HepG2 (cell line): ENCODE measurements at regions not wholly inside any gene's neighbourhood (a gene's known extent, or its start where the extent isn't known, plus 50 kb on each side); places are given as distances from the start of the nearest gene placed in this dataset.

Experiments
- ATAC-seq: fragments of 200-7000 bp; cut with Tn5 transposase; 3 replicates; pipeline ENCODE4 v1.9.1; 2020; ENCODE audit warnings: mild to moderate bottlenecking, moderate library complexity
- BruUV-seq: library from RNA; stranded (reverse); fragments of 400-500 nt; replicated peaks from 2 replicates; lab custom pipeline; 2021; lab: Mats Ljungman, UMichigan
- CTCF ChIA-PET: fragments of 300-600 bp; formaldehyde crosslinking; extraction: SDS; loops from one replicate; lab custom pipeline; 2021; ENCODE audit warnings: low total read pairs, inconsistent platforms, low intra/inter-chr PET ratio; lab: Yijun Ruan, JAX
- POLR2A ChIA-PET: fragments of 350-600 bp; sonication (Branson Sonifier 250); formaldehyde crosslinking; loops from one replicate; lab custom pipeline; 2020; ENCODE audit warnings: antibody characterized with exemption, inconsistent platforms; lab: Yijun Ruan, JAX
- DNase-seq: peaks from one replicate; pipeline ENCODE4 v3.0.0-alpha.2; 2015; ENCODE audit warnings: low spot score
- FAIRE-seq: peaks from 3 replicates; lab custom pipeline; 2011; peaks lifted over from hg19 to GRCh38; lab: Jason Lieb, UNC
- H2AFZ ChIP-seq: one replicate; pipeline ENCODE4 v1.6.1; 2011; ENCODE audit warnings: low read length, inconsistent platforms
- H3K27ac ChIP-seq: fragments of 300-600 bp; 3 replicates; pipeline ENCODE4 v1.8.0; 2011; ENCODE audit warnings: mixed run types, mild to moderate bottlenecking, mixed read lengths, low read length, inconsistent platforms; ENCODE audit not compliant: insufficient read depth; ENCODE audit errors: extremely low read length
- H3K27me3 ChIP-seq, 2 experiments: fragments of 200-600 bp in 1 of 2; 2 replicates in 1 of 2; 3 replicates in 1 of 2; pipeline versions ENCODE4 v1.6.0 to v1.8.0; 2011; ENCODE audit warnings: low read length in 2 of 2, mild to moderate bottlenecking in 2 of 2, moderate library complexity in 2 of 2, inconsistent platforms in 1 of 2; ENCODE audit not compliant: insufficient read depth in 2 of 2, control insufficient read depth in 1 of 2
- H3K36me3 ChIP-seq, 2 experiments: fragments of 200-600 bp in 1 of 2; replicated peaks in 1 of 2; 2 replicates in 1 of 2; 3 replicates in 1 of 2; pipeline versions ENCODE4 v1.5.1 to v1.8.0; 2011; ENCODE audit warnings: low read length in 2 of 2, inconsistent platforms in 1 of 2; ENCODE audit not compliant: insufficient read depth in 2 of 2, control insufficient read depth in 1 of 2
- H3K4me1 ChIP-seq: 2 replicates; pipeline ENCODE4 v1.5.1; 2012; ENCODE audit warnings: low read length, inconsistent platforms; ENCODE audit not compliant: insufficient read depth
- H3K4me2 ChIP-seq: 2 replicates; pipeline ENCODE4 v1.6.0; 2011; ENCODE audit warnings: low read depth, low read length, inconsistent platforms
- H3K4me3 ChIP-seq, 3 experiments: fragments of 200-600 bp in 1 of 3; sonication (generic), shearing (Covaris generic) in 1 of 3; replicated peaks in 1 of 3; 2 replicates each; pipeline ENCODE4 v1.5.1; 2011 to 2016; ENCODE audit warnings: low read length in 3 of 3, inconsistent platforms in 2 of 3, low read depth in 2 of 3, mild to moderate bottlenecking in 2 of 3, control low read depth in 1 of 3, mixed read lengths in 1 of 3; ENCODE audit not compliant: insufficient read depth in 1 of 3
- H3K79me2 ChIP-seq: one replicate; pipeline ENCODE4 v1.6.1; 2011; ENCODE audit warnings: low read length, inconsistent platforms; ENCODE audit not compliant: insufficient read depth
- H3K9ac ChIP-seq: 2 replicates; pipeline ENCODE4 v1.6.0; 2011; ENCODE audit warnings: mild to moderate bottlenecking, low read depth, low read length, inconsistent platforms; ENCODE audit not compliant: insufficient read depth
- H3K9me3 ChIP-seq: 2 replicates; pipeline ENCODE4 v1.5.1; 2012; ENCODE audit warnings: mild to moderate bottlenecking, low read length
- H4K20me1 ChIP-seq: 2 replicates; pipeline ENCODE4 v1.6.0; 2011; ENCODE audit warnings: inconsistent platforms, mild to moderate bottlenecking, low read length, moderate library complexity; ENCODE audit not compliant: insufficient read depth
- GABPB1 ChIP-seq: IDR thresholded peaks from 2 replicates; pipeline ENCODE4 v1.6.1; 2016; ENCODE audit warnings: mild to moderate bottlenecking, missing genetic modification reagents, moderate library complexity, missing compliant biosample characterization
- HDAC2 ChIP-seq: sonication (generic); formaldehyde crosslinking; IDR thresholded peaks from 2 replicates; pipeline ENCODE4 v1.4.0; 2020; ENCODE audit warnings: missing genetic modification reagents
- PAF1 ChIP-seq: IDR thresholded peaks from 2 replicates; pipeline ENCODE4 v1.6.1; 2016; ENCODE audit warnings: missing genetic modification reagents, missing compliant biosample characterization
- PHF21A ChIP-seq: sonication (generic); formaldehyde crosslinking; IDR thresholded peaks from 2 replicates; pipeline ENCODE4 v1.5.0; 2020; ENCODE audit warnings: mild to moderate bottlenecking, missing genetic modification reagents
- SIN3A ChIP-seq: IDR thresholded peaks from 2 replicates; pipeline ENCODE4 v1.6.1; 2011; ENCODE audit warnings: low read depth, mild to moderate bottlenecking, control low read depth, low read length, borderline replicate concordance
- SNAPC2 ChIP-seq: sonication (generic); formaldehyde crosslinking; IDR thresholded peaks from 2 replicates; pipeline ENCODE4 v1.8.1; 2022; ENCODE audit warnings: mild to moderate bottlenecking, missing genetic modification reagents
- TFAP4 ChIP-seq: sonication (generic); IDR thresholded peaks from 2 replicates; pipeline ENCODE4 v1.6.1; 2016; ENCODE audit warnings: low read depth, borderline replicate concordance
- XBP1 ChIP-seq: sonication (generic); formaldehyde crosslinking; IDR thresholded peaks from 2 replicates; pipeline ENCODE4 v1.5.0; 2020; ENCODE audit warnings: missing genetic modification reagents
- ZNF20 ChIP-seq: sonication (generic); formaldehyde crosslinking; IDR thresholded peaks from 2 replicates; pipeline ENCODE4 v1.4.0; 2020; ENCODE audit warnings: mild to moderate bottlenecking, moderate library complexity, missing genetic modification reagents
- ZNF230 ChIP-seq: sonication (generic); formaldehyde crosslinking; IDR thresholded peaks from 2 replicates; pipeline ENCODE4 v1.4.0; 2020; ENCODE audit warnings: mild to moderate bottlenecking, missing genetic modification reagents
- ZNF451 ChIP-seq: sonication (generic); formaldehyde crosslinking; IDR thresholded peaks from 2 replicates; pipeline ENCODE4 v1.5.0; 2020; ENCODE audit warnings: mild to moderate bottlenecking, missing genetic modification reagents
- ZNF766 ChIP-seq: sonication (generic); formaldehyde crosslinking; IDR thresholded peaks from 2 replicates; pipeline ENCODE4 v1.5.0; 2020; ENCODE audit warnings: missing genetic modification reagents, borderline replicate concordance
- ZNF816 ChIP-seq: sonication (generic); formaldehyde crosslinking; IDR thresholded peaks from 2 replicates; pipeline ENCODE4 v1.8.0; 2022; ENCODE audit warnings: missing genetic modification reagents, mild to moderate bottlenecking, borderline replicate concordance
- WGBS: methylation state at CpG from one replicate; pipeline ENCODE4 v1.1.6; 2017; ENCODE audit warnings: low lambda C conversion rate; 5-methylcytosine and 5-hydroxymethylcytosine counted together
- in situ Hi-C: cut with HindIII; loops from 2 replicates; pipeline ENCODE4 v1.10.0; 2017; ENCODE audit warnings: low pct_unique_long_range_greater_than_20kb; ENCODE audit not compliant: extremely low pct_ligation_motif_present
- intact Hi-C: fragments of 100-400 bp; cut with micrococcal nuclease; formaldehyde crosslinking; loops from one replicate; pipeline ENCODE4 v1.10.0; 2022; ENCODE audit not compliant: unreplicated experiment
- TF ChIP-seq, protein P1 (sequence below): sonication (generic); formaldehyde crosslinking; IDR thresholded peaks from 2 replicates; pipeline ENCODE4 v1.8.0; 2023; ENCODE audit warnings: mild to moderate bottlenecking, missing genetic modification reagents
- TF ChIP-seq, protein P2 (sequence below), 2 experiments: sonication (generic) in 1 of 2; formaldehyde crosslinking in 1 of 2; IDR thresholded peaks; 2 replicates each; pipeline versions ENCODE4 v1.5.1 to v1.6.1; 2011 to 2020; ENCODE audit warnings: borderline replicate concordance in 1 of 2, low read depth in 1 of 2, low read length in 1 of 2, mild to moderate bottlenecking in 1 of 2, missing genetic modification reagents in 1 of 2, moderate library complexity in 1 of 2

GRCh38 chrX:20665481-20665880 lies 398.8 kb upstream of the RPS6KA3 start (continued):
- TF ChIP-seq GABPB1 (no peak), HDAC2 (CRISPR knock-in tag) (no peak)

DNA sequence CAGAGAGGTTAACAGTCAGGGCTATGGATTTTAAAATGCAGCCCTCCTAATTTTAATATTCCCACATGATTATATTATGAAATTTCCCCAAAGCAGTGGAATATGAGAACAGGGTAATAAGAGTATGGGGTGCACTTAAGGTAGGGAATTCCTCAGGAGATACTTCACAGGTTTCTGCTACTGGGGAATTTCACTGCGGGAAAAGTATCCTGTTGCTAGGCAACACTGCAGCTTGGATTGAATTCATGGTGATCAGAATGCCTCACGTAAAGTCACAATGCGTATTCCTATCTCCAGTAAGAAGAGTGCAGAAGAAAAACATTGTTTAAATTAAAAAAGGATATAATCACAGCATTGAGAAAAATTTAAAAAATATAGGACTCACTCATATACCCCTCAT lies 398.1 kb upstream of the RPS6KA3 start:
- Histone ChIP-seq H3K27me3 (no peaks in the 10 kb centered on the region), H3K4me3 (no peak overlapping the region), H2AFZ (no peak overlapping the region), H3K9ac (no peak overlapping the region), H3K4me2 (no peak overlapping the region), H3K9me3 (no peaks in the 10 kb centered on the region), H4K20me1 (no peaks in the 10 kb centered on the region), H3K4me1 (no peaks in the 10 kb centered on the region), H3K79me2 (no peaks in the 10 kb centered on the region), H3K27ac (no peak overlapping the region), H3K36me3 (no peaks in the 10 kb centered on the region)
- ATAC-seq (no peak), DNase-seq (no peak), FAIRE-seq (no peak)
- ChIA-PET CTCF (no interaction called here), POLR2A (no interaction called here)
- WGBS, result 2% methylated on average over 3 of the region's 3 CpGs
- in situ Hi-C loops, result no loop called here
- no TSS peak for BruUV-seq
- intact Hi-C loops, result no loop called here
- no peak for TF ChIP-seq ZNF230 (CRISPR knock-in tag)
- no peak for TF ChIP-seq ZNF20 (CRISPR knock-in tag)

GRCh38 chrX:20664131-20664530 lies 397.4 kb upstream of the RPS6KA3 start:
- in situ Hi-C loops, result no loop called here
- no peaks in the 10 kb centered on the region for H3K9me3 ChIP-seq
- no peaks in the 10 kb centered on the region for H3K4me1 ChIP-seq
- DNase-seq (no peak), ATAC-seq (no peak), FAIRE-seq (no peak)
- H4K20me1 ChIP-seq, result no peaks in the 10 kb centered on the region
- no peaks in the 10 kb centered on the region for H3K79me2 ChIP-seq
- WGBS, result 0% methylated on average over 2 of the region's 2 CpGs
- H3K36me3 ChIP-seq, result no peaks in the 10 kb centered on the region
- H3K27ac ChIP-seq, result no peak overlapping the region
- H3K27me3 ChIP-seq, result no peaks in the 10 kb centered on the region
- POLR2A ChIA-PET, result no interaction called here
- no peak overlapping the region for H3K9ac ChIP-seq
- intact Hi-C loops, result no loop called here
- no peak overlapping the region for H3K4me2 ChIP-seq
- no peak overlapping the region for H3K4me3 ChIP-seq
- CTCF ChIA-PET, result no interaction called here
- no TSS peak for BruUV-seq
- H2AFZ ChIP-seq, result no peak overlapping the region
- no peak for TF ChIP-seq TFAP4
- TF ChIP-seq ZNF816 (CRISPR knock-in tag), result no peak
- no peak for TF ChIP-seq PAF1 (CRISPR knock-in tag)
- TF ChIP-seq XBP1, result no peak
- TF ChIP-seq ZNF451 (CRISPR knock-in tag), result no peak
- TF ChIP-seq SNAPC2 (CRISPR knock-in tag), result no peak
- TF ChIP-seq SIN3A, result no peak
- no peak for TF ChIP-seq PHF21A (CRISPR knock-in tag)
- TF ChIP-seq ZNF766, result no peak
- TF ChIP-seq, protein P1, sequence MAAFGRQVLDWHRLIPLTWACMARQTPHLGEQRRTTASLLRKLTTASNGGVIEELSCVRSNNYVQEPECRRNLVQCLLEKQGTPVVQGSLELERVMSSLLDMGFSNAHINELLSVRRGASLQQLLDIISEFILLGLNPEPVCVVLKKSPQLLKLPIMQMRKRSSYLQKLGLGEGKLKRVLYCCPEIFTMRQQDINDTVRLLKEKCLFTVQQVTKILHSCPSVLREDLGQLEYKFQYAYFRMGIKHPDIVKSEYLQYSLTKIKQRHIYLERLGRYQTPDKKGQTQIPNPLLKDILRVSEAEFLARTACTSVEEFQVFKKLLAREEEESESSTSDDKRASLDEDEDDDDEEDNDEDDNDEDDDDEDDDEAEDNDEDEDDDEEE (CRISPR knock-in tag), result no peak
- TF ChIP-seq, protein P2, sequence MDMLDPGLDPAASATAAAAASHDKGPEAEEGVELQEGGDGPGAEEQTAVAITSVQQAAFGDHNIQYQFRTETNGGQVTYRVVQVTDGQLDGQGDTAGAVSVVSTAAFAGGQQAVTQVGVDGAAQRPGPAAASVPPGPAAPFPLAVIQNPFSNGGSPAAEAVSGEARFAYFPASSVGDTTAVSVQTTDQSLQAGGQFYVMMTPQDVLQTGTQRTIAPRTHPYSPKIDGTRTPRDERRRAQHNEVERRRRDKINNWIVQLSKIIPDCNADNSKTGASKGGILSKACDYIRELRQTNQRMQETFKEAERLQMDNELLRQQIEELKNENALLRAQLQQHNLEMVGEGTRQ (IDR thresholded peaks at IDR 0.05; ENCODE audit: low read depth, low read length), result no peak
- TF ChIP-seq, protein P2 (CRISPR knock-in tag; IDR thresholded peaks at IDR 0.05; ENCODE audit: borderline replicate concordance), result no peak
